Panc1 (cell line): ENCODE measurements at regions not wholly inside any gene's neighbourhood (a gene's known extent, or its start where the extent isn't known, plus 50 kb on each side); places are given as distances from the start of the nearest gene placed in this dataset.

Experiments used
- SIN3A ChIP-seq: IDR thresholded peaks from 2 replicates; pipeline ENCODE4 v1.6.1; 2012; ENCODE audit warnings: low read depth, mild to moderate bottlenecking, low read length, moderate library complexity, borderline replicate concordance; ENCODE audit not compliant: insufficient read depth
- TF ChIP-seq, protein P1 (sequence below): fragments of 450-650 bp; IDR thresholded peaks from 2 replicates; pipeline ENCODE4 v1.5.1; 2017; ENCODE audit warnings: mild to moderate bottlenecking

DNA sequence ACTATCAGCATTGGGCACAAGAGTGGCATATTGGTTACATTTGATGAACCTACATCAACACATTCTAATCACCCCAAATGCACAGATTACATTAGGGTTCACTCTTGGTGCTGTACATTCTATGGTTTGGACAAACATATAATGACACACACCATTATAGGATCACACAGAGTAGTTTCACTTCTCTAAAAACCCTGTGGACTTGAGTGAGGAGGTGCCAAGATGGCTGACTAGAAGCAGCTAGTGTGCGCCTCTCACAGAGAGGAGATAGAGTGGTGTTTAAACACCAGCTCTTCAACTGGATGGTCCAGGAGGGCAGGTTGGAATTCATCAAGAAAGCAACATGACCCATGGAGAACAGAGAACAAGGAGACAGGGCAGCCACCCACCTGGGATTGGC is 265.6 kb downstream of the TDRD3 start:
- TF ChIP-seq, protein P1, sequence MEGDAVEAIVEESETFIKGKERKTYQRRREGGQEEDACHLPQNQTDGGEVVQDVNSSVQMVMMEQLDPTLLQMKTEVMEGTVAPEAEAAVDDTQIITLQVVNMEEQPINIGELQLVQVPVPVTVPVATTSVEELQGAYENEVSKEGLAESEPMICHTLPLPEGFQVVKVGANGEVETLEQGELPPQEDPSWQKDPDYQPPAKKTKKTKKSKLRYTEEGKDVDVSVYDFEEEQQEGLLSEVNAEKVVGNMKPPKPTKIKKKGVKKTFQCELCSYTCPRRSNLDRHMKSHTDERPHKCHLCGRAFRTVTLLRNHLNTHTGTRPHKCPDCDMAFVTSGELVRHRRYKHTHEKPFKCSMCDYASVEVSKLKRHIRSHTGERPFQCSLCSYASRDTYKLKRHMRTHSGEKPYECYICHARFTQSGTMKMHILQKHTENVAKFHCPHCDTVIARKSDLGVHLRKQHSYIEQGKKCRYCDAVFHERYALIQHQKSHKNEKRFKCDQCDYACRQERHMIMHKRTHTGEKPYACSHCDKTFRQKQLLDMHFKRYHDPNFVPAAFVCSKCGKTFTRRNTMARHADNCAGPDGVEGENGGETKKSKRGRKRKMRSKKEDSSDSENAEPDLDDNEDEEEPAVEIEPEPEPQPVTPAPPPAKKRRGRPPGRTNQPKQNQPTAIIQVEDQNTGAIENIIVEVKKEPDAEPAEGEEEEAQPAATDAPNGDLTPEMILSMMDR, result no peak
- TF ChIP-seq SIN3A, result no peak
